ENCODE measurements at regions not wholly inside any gene's neighbourhood (a gene's known extent, or its start where the extent isn't known, plus 50 kb on each side); places are given as distances from the start of the nearest gene placed in this dataset.

DNA sequence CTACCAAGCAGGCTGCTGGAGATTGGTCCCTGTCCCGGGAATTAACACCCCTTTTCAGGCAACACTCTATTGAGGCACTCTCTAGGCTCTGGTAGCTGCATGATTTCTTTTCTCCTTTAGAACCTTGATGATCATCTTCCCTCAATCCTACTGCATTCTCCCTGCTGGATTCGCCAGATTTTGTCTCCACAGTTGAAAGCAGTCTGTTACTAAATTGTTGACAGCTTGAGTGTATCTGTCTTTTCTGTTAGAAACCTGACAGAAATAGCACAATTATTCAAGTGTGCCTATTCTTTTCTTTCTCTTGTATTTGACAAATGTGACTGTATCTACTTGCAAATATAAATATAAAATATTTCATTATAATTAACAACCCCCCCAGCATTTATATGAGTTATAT, 830.8 kb upstream of the CADM2 start:
- TF ChIP-seq POLR2A (IDR thresholded peaks at IDR 0.05; ENCODE audit: low read depth, low read length) (no peak), POLR2AphosphoS5 (IDR thresholded peaks at IDR 0.05; ENCODE audit: low read depth, low read length) (no peak)

Data from GM12892 (cell line).